WERI-Rb-1 (cell line): ENCODE measurements at regions not wholly inside any gene's neighbourhood (a gene's known extent, or its start where the extent isn't known, plus 50 kb on each side); places are given as distances from the start of the nearest gene placed in this dataset.

Source experiments
- DNase-seq: peaks from one replicate; pipeline ENCODE4 v3.0.0-alpha.2; 2020
- H3K27ac ChIP-seq: fragments of 250-450 bp; sonication (Bioruptor Pico); 2 replicates; pipeline ENCODE4 v1.5.1; 2020; ENCODE audit warnings: mild to moderate bottlenecking, moderate library complexity
- H3K27me3 ChIP-seq: fragments of 250-450 bp; sonication (Bioruptor Pico); 2 replicates; pipeline ENCODE4 v1.5.1; 2021; ENCODE audit warnings: mild to moderate bottlenecking, low read depth, moderate library complexity; ENCODE audit not compliant: insufficient read depth, severe bottlenecking
- H3K36me3 ChIP-seq: fragments of 250-450 bp; sonication (Bioruptor Pico); 2 replicates; pipeline ENCODE4 v1.5.1; 2020; ENCODE audit warnings: mild to moderate bottlenecking, moderate library complexity
- H3K4me3 ChIP-seq: 2 replicates; pipeline ENCODE4 v1.5.1; 2011; ENCODE audit warnings: low read depth, mild to moderate bottlenecking, control low read depth, low read length
- H3K9me3 ChIP-seq: fragments of 250-450 bp; sonication (Bioruptor Pico); 2 replicates; pipeline ENCODE4 v1.5.1; 2021; ENCODE audit warnings: mild to moderate bottlenecking, moderate library complexity; ENCODE audit not compliant: severe bottlenecking
- CTCF ChIP-seq: IDR thresholded peaks from 2 replicates; pipeline ENCODE4 v1.5.1; 2011; ENCODE audit warnings: low read depth, mild to moderate bottlenecking, control low read depth, inconsistent platforms, low read length

- no peak for TF ChIP-seq CTCF
- DNase-seq = no peak
- no peak overlapping the region for H3K4me3 ChIP-seq
- H3K9me3 ChIP-seq = no peaks in the 10 kb centered on the region
- H3K27me3 ChIP-seq = no peaks in the 10 kb centered on the region
- no peak overlapping the region for H3K27ac ChIP-seq
- no peaks in the 10 kb centered on the region for H3K36me3 ChIP-seq
Observed at GRCh38 chr10:78899098-78899754, 169.5 kb upstream of the ZMIZ1 start.

- no peak for TF ChIP-seq CTCF
- Histone ChIP-seq H3K9me3 (no peaks in the 10 kb centered on the region), H3K27me3 (no peaks in the 10 kb centered on the region), H3K4me3 (no peak overlapping the region), H3K27ac (no peak overlapping the region), H3K36me3 (no peaks in the 10 kb centered on the region)
- DNase-seq = no peak
Observed at GRCh38 chr10:78899996-78900714, 168.6 kb upstream of the ZMIZ1 start.

GRCh38 chr10:78900715-78901430 lies 167.9 kb upstream of the ZMIZ1 start:
- Histone ChIP-seq H3K4me3 (no peak overlapping the region), H3K9me3 (no peaks in the 10 kb centered on the region), H3K36me3 (no peaks in the 10 kb centered on the region), H3K27ac (no peak overlapping the region), H3K27me3 (no peaks in the 10 kb centered on the region)
- no peak for DNase-seq
- TF ChIP-seq CTCF = no peak

GRCh38 chr10:78901694-78902093 lies 167.1 kb upstream of the ZMIZ1 start:
- Histone ChIP-seq H3K27ac (no peak overlapping the region), H3K9me3 (no peaks in the 10 kb centered on the region), H3K4me3 (no peak overlapping the region), H3K36me3 (no peaks in the 10 kb centered on the region), H3K27me3 (no peaks in the 10 kb centered on the region)
- TF ChIP-seq CTCF = no peak
- DNase-seq = no peak

GRCh38 chr10:78902815-78903214 lies 166.0 kb upstream of the ZMIZ1 start:
- no peak for DNase-seq
- Histone ChIP-seq H3K9me3 (no peaks in the 10 kb centered on the region), H3K27ac (no peak overlapping the region), H3K4me3 (no peak overlapping the region), H3K27me3 (no peaks in the 10 kb centered on the region), H3K36me3 (no peaks in the 10 kb centered on the region)
- TF ChIP-seq CTCF = no peak
